ENCODE measurements at regions not wholly inside any gene's neighbourhood (a gene's known extent, or its start where the extent isn't known, plus 50 kb on each side); places are given as distances from the start of the nearest gene placed in this dataset.
"Not testable (repeated sequence)": the region's sequence is repeated elsewhere in the genome, so short reads cannot be mapped to it uniquely, and the experiment has no call there.

DNA sequence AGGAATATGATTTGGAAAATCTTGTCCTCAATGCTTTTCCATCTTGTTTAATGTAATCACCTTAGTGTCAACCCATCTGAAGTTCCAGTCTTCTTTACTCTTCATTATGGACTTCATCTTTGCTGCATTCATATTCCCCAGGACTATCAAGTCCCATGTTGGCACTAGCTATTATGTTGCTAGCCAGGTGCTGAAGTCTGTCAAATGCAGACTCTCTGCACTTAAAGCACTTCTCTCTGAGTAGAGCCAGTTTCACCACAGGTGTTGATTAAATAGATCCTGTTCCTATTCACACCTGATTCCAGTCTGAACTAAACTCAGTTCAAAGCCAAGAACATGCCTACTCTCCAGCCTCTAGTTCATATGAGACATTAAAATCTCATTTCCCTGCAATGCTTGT is 75.0 kb upstream of the PKN2 start:
- TF ChIP-seq, protein P1, sequence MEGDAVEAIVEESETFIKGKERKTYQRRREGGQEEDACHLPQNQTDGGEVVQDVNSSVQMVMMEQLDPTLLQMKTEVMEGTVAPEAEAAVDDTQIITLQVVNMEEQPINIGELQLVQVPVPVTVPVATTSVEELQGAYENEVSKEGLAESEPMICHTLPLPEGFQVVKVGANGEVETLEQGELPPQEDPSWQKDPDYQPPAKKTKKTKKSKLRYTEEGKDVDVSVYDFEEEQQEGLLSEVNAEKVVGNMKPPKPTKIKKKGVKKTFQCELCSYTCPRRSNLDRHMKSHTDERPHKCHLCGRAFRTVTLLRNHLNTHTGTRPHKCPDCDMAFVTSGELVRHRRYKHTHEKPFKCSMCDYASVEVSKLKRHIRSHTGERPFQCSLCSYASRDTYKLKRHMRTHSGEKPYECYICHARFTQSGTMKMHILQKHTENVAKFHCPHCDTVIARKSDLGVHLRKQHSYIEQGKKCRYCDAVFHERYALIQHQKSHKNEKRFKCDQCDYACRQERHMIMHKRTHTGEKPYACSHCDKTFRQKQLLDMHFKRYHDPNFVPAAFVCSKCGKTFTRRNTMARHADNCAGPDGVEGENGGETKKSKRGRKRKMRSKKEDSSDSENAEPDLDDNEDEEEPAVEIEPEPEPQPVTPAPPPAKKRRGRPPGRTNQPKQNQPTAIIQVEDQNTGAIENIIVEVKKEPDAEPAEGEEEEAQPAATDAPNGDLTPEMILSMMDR (IDR thresholded peaks at IDR 0.05) = no peak
- DNase-seq (ENCODE audit: low spot score in 2 of 2) = no peak
- intact Hi-C loops (cut with DNase I; ENCODE audit: low total_unique reads) = no loop called here
- H3K4me3 ChIP-seq (ENCODE audit: low read depth, poor library complexity, severe bottlenecking) = no peak overlapping the region

DNA sequence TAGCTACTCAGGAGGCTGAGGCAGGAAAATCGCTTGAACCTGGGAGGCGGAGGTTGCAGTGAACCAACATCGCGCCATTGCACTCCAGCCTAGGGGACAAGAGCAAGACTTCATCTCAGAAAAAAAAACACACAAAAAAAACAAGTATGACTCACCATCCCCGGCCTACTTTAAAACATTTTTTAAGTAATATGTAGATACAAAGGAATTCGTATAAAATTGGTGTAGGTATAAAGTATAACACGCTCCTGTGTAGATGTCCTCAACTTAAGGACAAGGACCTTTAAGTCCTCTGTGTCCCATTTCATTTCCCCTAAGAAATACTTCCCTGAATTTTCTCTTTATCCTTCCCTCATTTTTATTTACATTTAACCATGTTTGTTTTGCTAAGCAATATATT is 73.4 kb upstream of the PKN2 start:
- 92 to 96% methylated on average over 7 of the region's 7 CpGs for WGBS, 2 donors
- H3K4me3 ChIP-seq (ENCODE audit: low read depth, poor library complexity, severe bottlenecking) = no peak overlapping the region
- no peak for DNase-seq (ENCODE audit: low spot score in 2 of 2)
- intact Hi-C loops (cut with DNase I; ENCODE audit: low total_unique reads) = no loop called here
- TF ChIP-seq, protein P1 (IDR thresholded peaks at IDR 0.05) = no peak
- TF ChIP-seq POLR2A (IDR thresholded peaks at IDR 0.05) = no peak

DNA sequence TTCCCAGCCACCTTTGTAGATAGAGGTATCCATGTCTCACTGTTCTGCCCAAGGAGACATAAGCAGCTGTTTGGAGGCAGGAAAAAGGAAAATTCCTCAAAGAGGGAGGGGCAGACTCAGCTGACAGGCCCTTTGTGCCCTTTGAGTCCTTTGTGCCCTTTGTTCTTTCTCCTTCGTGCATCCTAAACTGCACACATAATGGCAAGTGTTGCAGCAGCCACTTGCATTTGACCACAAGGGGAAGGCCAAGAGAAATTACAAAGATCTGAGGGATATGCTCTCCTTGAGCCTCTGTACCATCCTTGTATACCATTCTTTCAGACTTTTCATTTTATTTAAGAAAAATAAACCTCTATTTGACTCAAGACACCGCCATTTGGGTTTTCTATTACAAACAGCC is 71.8 kb upstream of the PKN2 start:
- WGBS, 2 donors = 74 to 76% methylated on average over 2 of the region's 2 CpGs
- no peak for DNase-seq (ENCODE audit: low spot score in 2 of 2)
- intact Hi-C loops (cut with DNase I; ENCODE audit: low total_unique reads) = no loop called here
- H3K4me3 ChIP-seq (ENCODE audit: low read depth, poor library complexity, severe bottlenecking) = no peak overlapping the region
- TF ChIP-seq, protein P1 (IDR thresholded peaks at IDR 0.05) = no peak
- no peak for TF ChIP-seq POLR2A (IDR thresholded peaks at IDR 0.05)

DNA sequence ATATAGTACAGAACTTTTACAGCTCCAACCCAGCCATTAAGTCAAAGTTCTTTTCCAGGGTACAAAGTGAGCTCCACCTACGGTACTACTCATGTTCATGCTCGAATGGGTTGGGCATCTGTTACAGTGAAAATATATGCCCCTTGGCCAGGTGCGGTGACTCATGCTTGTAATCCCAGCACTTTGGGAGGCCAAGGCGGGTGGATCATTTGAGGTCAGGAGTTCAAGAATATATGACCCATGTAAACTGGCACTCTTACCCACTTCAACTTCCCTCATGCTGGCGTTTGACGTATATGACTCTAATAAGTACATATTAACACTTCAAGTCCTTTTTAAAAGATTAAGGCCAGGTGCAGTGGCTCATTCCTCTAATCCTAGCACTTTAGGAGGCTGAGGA is 71.3 kb upstream of the PKN2 start:
- DNase-seq (ENCODE audit: low spot score in 2 of 2) = no peak
- WGBS, 2 donors = 48 to 57% methylated on average over 6 of the region's 6 CpGs
- intact Hi-C loops (cut with DNase I; ENCODE audit: low total_unique reads) = no loop called here
- TF ChIP-seq, protein P1 (IDR thresholded peaks at IDR 0.05) = no peak
- TF ChIP-seq POLR2A (IDR thresholded peaks at IDR 0.05) = no peak
- no peak overlapping the region for H3K4me3 ChIP-seq (ENCODE audit: low read depth, poor library complexity, severe bottlenecking)

DNA sequence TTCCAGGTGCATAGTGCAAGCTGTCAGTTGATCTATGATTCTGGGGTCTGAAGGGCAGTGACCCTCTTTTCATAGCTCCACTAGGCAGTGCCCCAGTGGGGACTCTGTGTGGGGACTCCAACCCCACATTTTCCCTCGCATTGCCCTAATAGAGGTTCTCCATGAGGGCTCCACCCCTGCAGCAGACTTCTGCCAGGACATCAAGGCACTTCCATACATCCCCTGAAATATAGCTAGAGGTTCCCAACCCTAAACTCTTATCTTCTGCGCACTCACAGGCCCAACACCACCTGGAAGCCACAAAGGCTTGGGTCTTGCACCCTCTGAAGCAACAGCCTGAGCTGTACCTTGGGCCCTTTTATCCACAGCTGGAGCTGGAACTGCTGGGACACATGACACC is 65.7 kb upstream of the PKN2 start:
- no peak overlapping the region for H3K4me3 ChIP-seq (ENCODE audit: low read depth, poor library complexity, severe bottlenecking)
- DNase-seq (ENCODE audit: low spot score in 2 of 2) = no peak
- WGBS, 2 donors = 85 to 89% methylated on average over 2 of the region's 2 CpGs
- TF ChIP-seq, protein P1 (IDR thresholded peaks at IDR 0.05) = no peak
- no peak for TF ChIP-seq POLR2A (IDR thresholded peaks at IDR 0.05)
- intact Hi-C loops (cut with DNase I; ENCODE audit: low total_unique reads) = no loop called here

DNA sequence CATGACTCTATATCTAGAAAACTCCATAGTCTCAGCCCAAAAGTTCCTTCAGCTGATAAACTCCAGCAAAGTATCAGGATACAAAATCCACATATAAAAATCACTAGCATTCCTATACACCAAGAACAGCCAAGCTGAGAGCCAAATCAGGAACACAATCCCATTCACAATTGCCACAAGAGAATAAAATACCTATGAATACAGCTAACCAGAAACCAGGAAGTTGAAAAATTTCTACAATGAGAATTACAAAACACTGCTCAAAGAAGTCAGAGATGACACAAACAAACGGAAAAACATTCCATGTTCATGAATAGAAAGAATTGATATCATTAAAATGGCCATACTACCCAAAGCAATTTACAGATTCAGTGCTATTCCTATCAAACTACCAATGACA is 61.0 kb upstream of the PKN2 start:
- WGBS, 2 donors = 76% methylated on average over 1 of the region's 1 CpG
- H3K4me3 ChIP-seq (ENCODE audit: low read depth, poor library complexity, severe bottlenecking); DNase-seq (ENCODE audit: low spot score in 2 of 2); intact Hi-C loops (cut with DNase I; ENCODE audit: low total_unique reads): not testable (repeated sequence)

Data from lower leg skin (tissue), 4 donors.